Activated B cell treated with CpG ODN at 0.5 μM for 24 hours (primary cell): ENCODE measurements at regions not wholly inside any gene's neighbourhood (a gene's known extent, or its start where the extent isn't known, plus 50 kb on each side); places are given as distances from the start of the nearest gene placed in this dataset.

Source experiments
- ATAC-seq: fragments of 200-7000 bp; cut with Tn5 transposase; one replicate; pipeline ENCODE4 v1.10.0; 2021; ENCODE audit warnings: low read depth, mild to moderate bottlenecking, moderate library complexity
- CTCF ChIA-PET: fragments of 350-600 bp; sonication (Branson Sonifier 250); formaldehyde crosslinking; loops from one replicate; lab custom pipeline; 2021; ENCODE audit warnings: antibody characterized with exemption; lab: Charles Lee
- POLR2A ChIA-PET: fragments of 350-600 bp; sonication (Branson Sonifier 250); formaldehyde crosslinking; loops from one replicate; lab custom pipeline; 2021; ENCODE audit warnings: antibody characterized with exemption; lab: Charles Lee
- DNase-seq: peaks from one replicate; pipeline ENCODE4 v3.0.0; 2022
- H3K27ac Mint-ChIP-seq: one replicate; pipeline ENCODE4 v1.8.0; 2020; ENCODE audit warnings: mixed read lengths
- H3K27me3 Mint-ChIP-seq: one replicate; pipeline ENCODE4 v1.8.0; 2021; ENCODE audit warnings: mixed read lengths
- H3K36me3 Mint-ChIP-seq: one replicate; pipeline ENCODE4 v1.8.0; 2021; ENCODE audit warnings: low read depth, mixed read lengths
- H3K4me1 Mint-ChIP-seq: one replicate; pipeline ENCODE4 v1.8.0; 2021; ENCODE audit warnings: mixed read lengths
- H3K4me3 Mint-ChIP-seq: one replicate; pipeline ENCODE4 v1.8.0; 2020; ENCODE audit warnings: mild to moderate bottlenecking, mixed read lengths
- H3K9me3 Mint-ChIP-seq: one replicate; pipeline ENCODE4 v1.8.0; 2020; ENCODE audit warnings: mixed read lengths
- CTCF ChIP-seq: fragments of 200-600 bp; IDR thresholded peaks from one replicate; pipeline ENCODE4 v1.8.0; 2022; ENCODE audit warnings: antibody characterized with exemption, mild to moderate bottlenecking
- intact Hi-C: fragments of 100-400 bp; cut with micrococcal nuclease; formaldehyde crosslinking; loops from one replicate; pipeline ENCODE4 v1.15.1; 2024

DNA sequence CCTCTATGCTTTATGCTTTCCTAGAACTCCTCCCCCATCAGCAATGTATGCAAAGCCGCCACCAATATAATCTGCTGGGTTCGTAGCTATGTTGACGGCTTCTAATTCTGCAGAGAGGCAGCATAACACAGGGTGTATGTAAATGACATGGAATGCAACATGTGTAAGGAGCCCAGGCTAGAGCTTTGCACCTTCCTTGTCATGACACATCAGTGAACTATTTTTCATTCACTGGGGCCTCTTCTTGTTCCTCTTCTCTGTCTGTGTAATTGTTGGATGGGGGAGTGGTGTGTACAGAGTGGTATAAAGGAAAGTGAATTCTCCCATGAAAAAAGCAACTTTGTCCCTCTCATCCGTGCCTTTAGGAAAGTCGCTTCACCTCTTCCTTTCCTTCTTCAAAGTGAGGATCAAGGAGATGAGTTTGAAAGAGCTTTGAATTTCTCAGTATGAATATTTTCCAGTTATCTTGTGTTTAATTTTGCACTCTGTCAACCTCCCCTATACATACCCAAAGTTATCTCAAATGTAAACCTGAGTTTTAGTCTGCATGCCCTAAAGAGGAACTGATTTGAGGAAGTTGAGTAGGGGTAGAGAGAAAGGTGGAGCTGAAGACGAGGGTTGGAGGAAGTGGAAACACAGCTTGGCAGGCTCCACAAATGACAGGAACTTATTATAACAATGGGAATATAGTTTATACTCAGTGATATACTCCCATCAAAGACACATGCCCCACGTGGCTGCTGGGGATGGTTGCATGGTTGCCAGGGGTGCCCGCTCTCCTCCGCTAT, 74.9 kb upstream of the ARL4C start:
- ChIA-PET POLR2A (interaction anchor here (0.5 to 1.2 kb wide), 2 partner anchors 10 to 123 kb away, joined by 3 to 13 read pairs; no protein-coding TSS in a partner anchor), CTCF (interaction anchor here (0.6 to 1.2 kb wide), 3 partner anchors 11 to 536 kb away, joined by 3 to 4 read pairs (median 3); no protein-coding TSS in a partner anchor)
- Mint-ChIP-seq H3K4me1 (peaks cover 79% of the 10 kb centered on the region), H3K36me3 (no peaks in the 10 kb centered on the region), H3K4me3 (peak overlapping the region; percentile 36), H3K9me3 (peaks cover 3% of the 10 kb centered on the region), H3K27me3 (no peaks in the 10 kb centered on the region), H3K27ac (peak overlapping the region; percentile 73)
- no peak for TF ChIP-seq CTCF
- ATAC-seq (peak; percentile 91), DNase-seq (no peak)
- intact Hi-C loops = loop anchor here (5.0 kb wide), 1 partner anchor 475 kb away; no protein-coding TSS in a partner anchor

- Mint-ChIP-seq H3K27me3 (no peaks in the 10 kb centered on the region), H3K27ac (peak overlapping the region; percentile 73), H3K4me1 (peaks cover 85% of the 10 kb centered on the region), H3K36me3 (no peaks in the 10 kb centered on the region), H3K4me3 (peak overlapping the region; percentile 40), H3K9me3 (peaks cover 3% of the 10 kb centered on the region)
- TF ChIP-seq CTCF = no peak
- ATAC-seq = no peak
- POLR2A ChIA-PET = no interaction called here
- DNase-seq = no peak
- intact Hi-C loops = loop anchor here (5.0 kb wide), 1 partner anchor 477 kb away; no protein-coding TSS in a partner anchor
- CTCF ChIA-PET = interaction anchor here (0.7 kb wide), 1 partner anchor 537 kb away, joined by 3 read pairs; no protein-coding TSS in a partner anchor
Observed at GRCh38 chr2:234570476-234570875, 73.6 kb upstream of the ARL4C start.

DNA sequence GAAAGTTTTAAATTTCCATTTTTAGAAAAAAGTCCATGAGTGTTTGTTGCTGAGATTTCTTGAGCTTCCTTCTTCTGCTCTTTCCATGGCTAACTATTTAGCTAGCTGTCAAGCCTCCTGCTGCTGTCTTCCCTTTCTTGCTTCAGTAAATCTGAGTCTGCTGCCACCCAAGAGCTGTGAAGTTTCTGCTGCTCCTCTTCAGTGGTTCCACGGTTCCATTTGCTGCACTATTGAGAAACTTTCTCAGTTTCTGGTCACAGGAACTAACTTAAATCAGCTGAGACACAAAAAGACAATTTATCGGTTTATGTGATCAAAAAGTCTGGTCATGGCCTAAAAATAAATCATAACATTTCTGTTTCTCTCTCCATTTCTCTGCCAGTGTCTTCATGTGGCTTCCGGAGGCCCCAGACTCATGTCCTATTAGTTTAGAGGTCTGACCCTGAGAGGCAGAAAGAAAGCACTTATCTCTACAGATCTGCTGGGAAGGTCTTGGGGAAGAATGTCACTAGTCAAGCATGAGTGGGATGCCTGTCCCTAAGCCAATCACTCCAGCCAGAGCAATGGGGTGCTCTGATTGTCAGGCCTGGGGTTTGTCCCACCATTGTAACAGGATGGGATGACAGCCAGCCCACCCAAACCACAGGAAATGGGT, 73.0 kb upstream of the ARL4C start:
- TF ChIP-seq CTCF = no peak
- Mint-ChIP-seq H3K36me3 (no peaks in the 10 kb centered on the region), H3K9me3 (peaks cover 3% of the 10 kb centered on the region), H3K4me3 (peak overlapping the region; percentile 40), H3K4me1 (peaks cover 90% of the 10 kb centered on the region), H3K27me3 (no peaks in the 10 kb centered on the region), H3K27ac (peak overlapping the region; percentile 73)
- no peak for DNase-seq
- intact Hi-C loops = loop anchor here (5.0 kb wide), 1 partner anchor 477 kb away; no protein-coding TSS in a partner anchor
- CTCF ChIA-PET = interaction anchor here (0.7 kb wide), 1 partner anchor 537 kb away, joined by 3 read pairs; no protein-coding TSS in a partner anchor
- ATAC-seq = no peak
- POLR2A ChIA-PET = no interaction called here

DNA sequence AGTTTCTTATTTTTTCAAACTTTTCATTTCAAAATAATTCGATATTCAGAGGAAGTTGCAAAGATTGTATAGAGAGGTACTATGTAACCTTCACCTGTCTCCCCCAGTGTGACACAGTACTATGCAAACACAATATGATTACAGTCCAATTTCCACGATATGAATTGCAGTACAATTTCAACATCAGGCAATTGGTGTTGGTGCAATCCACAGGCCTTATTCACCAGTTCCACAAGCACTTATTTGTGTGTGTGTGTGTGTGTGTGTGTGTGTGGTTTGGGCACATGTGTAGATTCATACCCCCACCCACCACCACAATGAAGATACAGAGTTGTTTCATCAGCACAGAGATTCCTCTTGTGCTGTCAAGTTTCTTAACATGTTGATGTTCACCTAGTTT, 69.7 kb upstream of the ARL4C start:
- Mint-ChIP-seq H3K27ac (no peak overlapping the region), H3K9me3 (no peaks in the 10 kb centered on the region), H3K36me3 (no peaks in the 10 kb centered on the region), H3K27me3 (no peaks in the 10 kb centered on the region), H3K4me1 (peaks cover 76% of the 10 kb centered on the region), H3K4me3 (no peak overlapping the region)
- TF ChIP-seq CTCF = no peak
- intact Hi-C loops = no loop called here
- POLR2A ChIA-PET = no interaction called here
- CTCF ChIA-PET = no interaction called here
- DNase-seq (no peak), ATAC-seq (no peak)
